ENCODE measurements at regions not wholly inside any gene's neighbourhood (a gene's known extent, or its start where the extent isn't known, plus 50 kb on each side); places are given as distances from the start of the nearest gene placed in this dataset.
"Not testable (repeated sequence)": the region's sequence is repeated elsewhere in the genome, so short reads cannot be mapped to it uniquely, and the experiment has no call there.

- no peak overlapping the region for H2AFZ ChIP-seq (ENCODE audit: insufficient read depth, low read depth, low read length, poor library complexity, severe bottlenecking)
Measured at GRCh38 chr1:213600879-213601278, 386.9 kb upstream of the PROX1 start.

DNA sequence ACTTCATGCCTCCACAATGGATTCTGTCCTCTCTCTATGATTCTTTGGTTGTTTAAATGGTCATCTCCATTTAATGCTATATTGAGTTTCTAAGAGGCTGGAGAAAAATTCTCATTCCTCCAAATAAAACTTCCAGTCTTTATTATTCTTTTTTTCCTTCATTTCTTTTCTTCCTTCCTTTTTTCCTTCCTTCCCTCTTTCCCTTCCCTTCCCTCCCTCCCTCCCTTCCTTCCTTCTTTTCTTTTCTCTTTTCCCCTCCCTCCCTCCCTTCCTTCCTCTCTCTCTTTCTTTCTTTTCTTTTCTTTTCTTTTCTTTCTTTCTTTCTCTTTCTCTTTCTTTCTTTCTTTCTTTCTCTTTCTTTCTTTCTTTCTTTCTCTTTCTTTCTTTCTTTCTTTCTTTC, 386.1 kb upstream of the PROX1 start:
- H3K79me2 ChIP-seq (ENCODE audit: insufficient read depth, low read length); H3K27ac Mint-ChIP-seq: not testable (repeated sequence)

More at GRCh38 chr1:213600879-213601278, 386.9 kb upstream of the PROX1 start:
- intact Hi-C loops (cut with micrococcal nuclease): no loop called here
- Histone ChIP-seq H3K9me3 (replicated peaks in 1 of 2; ENCODE audit: control insufficient read depth in 1 of 2, insufficient read depth in 1 of 2, low read length in 2 of 2) (no peaks in the 10 kb centered on the region), H3K9ac (ENCODE audit: insufficient read depth, low read length, poor library complexity, severe bottlenecking) (no peak overlapping the region), H3K79me2 (ENCODE audit: insufficient read depth, low read length) (no peaks in the 10 kb centered on the region), H3K4me2 (replicated peaks; ENCODE audit: extremely low read depth, low read length, poor library complexity, severe bottlenecking) (no peak overlapping the region), H3K4me3 (replicated peaks in 1 of 3; ENCODE audit: low read depth in 2 of 3, low read length in 3 of 3) (no peak overlapping the region), H3K36me3 (replicated peaks in 1 of 2; ENCODE audit: control insufficient read depth in 1 of 2, insufficient read depth in 2 of 2, low read length in 2 of 2) (no peaks in the 10 kb centered on the region), H3K4me1 (ENCODE audit: control insufficient read depth in 1 of 2, insufficient read depth in 2 of 2, low read length in 2 of 2) (no peaks in the 10 kb centered on the region), H3K27ac (ENCODE audit: low read depth in 1 of 2, low read length in 2 of 2) (no peak overlapping the region), H4K20me1 (ENCODE audit: insufficient read depth, low read length) (no peaks in the 10 kb centered on the region), H3K27me3 (ENCODE audit: control insufficient read depth in 2 of 2, insufficient read depth in 2 of 2, low read length in 2 of 2) (no peaks in the 10 kb centered on the region)
- Mint-ChIP-seq H3K4me3 (no peak overlapping the region), H3K27me3 (ENCODE audit: low read depth in 3 of 3) (peaks cover 0 to 7% (median 2%) of the 10 kb centered on the region in 3 donors), H3K36me3 (no peaks in the 10 kb centered on the region), H3K27ac (no peak overlapping the region), H3K9me3 (peaks cover 0 to 9% (median 4%) of the 10 kb centered on the region in 7 donors), H3K4me1 (no peaks in the 10 kb centered on the region)
- no peak for TF ChIP-seq CTCF (IDR thresholded peaks at IDR 0.05)
- no peak for DNase-seq

More for the DNA sequence above, 386.1 kb upstream of the PROX1 start:
- H3K27me3 Mint-ChIP-seq (ENCODE audit: low read depth in 3 of 3); DNase-seq; H3K4me3 Mint-ChIP-seq; H3K36me3 Mint-ChIP-seq; H4K20me1 ChIP-seq (ENCODE audit: insufficient read depth, low read length); H3K36me3 ChIP-seq (replicated peaks in 1 of 2; ENCODE audit: control insufficient read depth in 1 of 2, insufficient read depth in 2 of 2, low read length in 2 of 2); H2AFZ ChIP-seq (ENCODE audit: insufficient read depth, low read depth, low read length, poor library complexity, severe bottlenecking); H3K27ac ChIP-seq (ENCODE audit: low read depth in 1 of 2, low read length in 2 of 2); H3K4me1 ChIP-seq (ENCODE audit: control insufficient read depth in 1 of 2, insufficient read depth in 2 of 2, low read length in 2 of 2); H3K4me3 ChIP-seq (replicated peaks in 1 of 3; ENCODE audit: low read depth in 2 of 3, low read length in 3 of 3); H3K27me3 ChIP-seq (ENCODE audit: control insufficient read depth in 2 of 2, insufficient read depth in 2 of 2, low read length in 2 of 2); intact Hi-C loops (cut with micrococcal nuclease); H3K9ac ChIP-seq (ENCODE audit: insufficient read depth, low read length, poor library complexity, severe bottlenecking); H3K4me2 ChIP-seq (replicated peaks; ENCODE audit: extremely low read depth, low read length, poor library complexity, severe bottlenecking); H3K4me1 Mint-ChIP-seq; H3K9me3 ChIP-seq (replicated peaks in 1 of 2; ENCODE audit: control insufficient read depth in 1 of 2, insufficient read depth in 1 of 2, low read length in 2 of 2): not testable (repeated sequence)
- peaks cover 0 to 11% (median 4%) of the 10 kb centered on the region in 7 donors for H3K9me3 Mint-ChIP-seq
